ENCODE measurements at regions not wholly inside any gene's neighbourhood (a gene's known extent, or its start where the extent isn't known, plus 50 kb on each side); places are given as distances from the start of the nearest gene placed in this dataset.
"Not testable (repeated sequence)": the region's sequence is repeated elsewhere in the genome, so short reads cannot be mapped to it uniquely, and the experiment has no call there.

DNA sequence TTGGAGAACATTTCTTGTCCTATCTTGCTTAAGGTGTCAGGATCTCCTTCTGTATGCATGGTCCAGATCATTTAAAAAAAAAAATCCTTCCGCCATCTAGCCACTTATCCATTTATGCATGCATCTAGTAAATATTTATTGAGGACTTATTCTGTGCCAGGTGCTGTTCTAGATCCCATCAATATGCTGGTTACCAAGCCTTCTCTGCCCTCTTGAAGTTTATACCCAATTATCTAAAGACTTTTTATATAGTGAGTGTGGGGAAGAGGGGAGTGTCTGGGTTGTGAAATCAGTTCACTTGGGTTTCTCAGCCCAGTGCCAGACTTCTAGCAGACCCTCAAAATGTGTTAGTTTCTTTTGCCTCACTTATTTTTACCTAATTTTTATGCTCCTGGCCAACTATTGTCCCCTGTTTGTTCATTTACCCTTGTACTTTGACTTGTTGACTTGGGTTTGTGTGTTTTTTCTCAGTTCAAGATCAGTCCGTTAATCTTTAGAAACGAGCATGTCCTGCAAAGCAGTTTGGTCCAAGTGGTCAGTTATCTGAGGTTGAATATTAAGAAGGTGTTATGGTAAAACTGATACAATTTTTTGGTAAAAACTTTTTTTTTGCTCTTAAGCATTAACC lies 488.9 kb downstream of the PCNX1 start:
- Histone ChIP-seq H3K9ac (ENCODE audit: low read depth in 1 of 2, low read length in 2 of 2) (no peak overlapping the region), H3K27ac (ENCODE audit: low read depth in 2 of 2, low read length in 2 of 2) (no peak overlapping the region), H3K4me1 (ENCODE audit: control insufficient read depth in 2 of 2, insufficient read depth in 2 of 2, low read length in 2 of 2) (no peaks in the 10 kb centered on the region)

DNA sequence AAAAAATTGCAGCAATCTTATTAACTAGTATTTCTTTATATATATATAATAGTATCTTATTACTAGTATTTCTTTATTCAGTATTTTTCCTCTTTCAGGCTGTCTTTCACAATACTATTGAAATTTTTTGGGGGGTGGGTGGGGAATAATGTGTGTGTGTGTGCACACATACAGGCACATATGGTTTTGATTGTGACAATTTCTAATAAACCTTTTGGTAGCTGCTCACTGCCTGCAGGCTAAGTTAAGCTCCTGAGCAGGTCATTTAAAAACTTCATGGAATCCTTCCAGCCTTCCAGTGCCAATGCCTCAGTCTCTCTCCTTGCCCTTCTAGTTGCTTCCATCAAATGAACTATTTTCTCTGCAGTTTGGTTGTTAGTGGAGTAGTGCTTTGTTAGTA lies 490.1 kb downstream of the PCNX1 start:
- no peak overlapping the region for H3K4me3 ChIP-seq (ENCODE audit: low read length in 2 of 2)
- H3K27ac ChIP-seq (ENCODE audit: low read depth in 2 of 2, low read length in 2 of 2), result no peak overlapping the region

More for the DNA sequence above, 488.9 kb downstream of the PCNX1 start:
- Histone ChIP-seq H3K27me3 (ENCODE audit: control insufficient read depth in 2 of 2, insufficient read depth in 2 of 2, low read length in 2 of 2) (no peaks in the 10 kb centered on the region), H3K36me3 (ENCODE audit: control insufficient read depth in 2 of 2, insufficient read depth in 2 of 2, low read length in 2 of 2) (no peaks in the 10 kb centered on the region), H3K4me3 (ENCODE audit: low read length in 2 of 2) (no peak overlapping the region), H3K9me3 (ENCODE audit: control insufficient read depth in 2 of 2, low read length in 2 of 2) (no peaks in the 10 kb centered on the region)

DNA sequence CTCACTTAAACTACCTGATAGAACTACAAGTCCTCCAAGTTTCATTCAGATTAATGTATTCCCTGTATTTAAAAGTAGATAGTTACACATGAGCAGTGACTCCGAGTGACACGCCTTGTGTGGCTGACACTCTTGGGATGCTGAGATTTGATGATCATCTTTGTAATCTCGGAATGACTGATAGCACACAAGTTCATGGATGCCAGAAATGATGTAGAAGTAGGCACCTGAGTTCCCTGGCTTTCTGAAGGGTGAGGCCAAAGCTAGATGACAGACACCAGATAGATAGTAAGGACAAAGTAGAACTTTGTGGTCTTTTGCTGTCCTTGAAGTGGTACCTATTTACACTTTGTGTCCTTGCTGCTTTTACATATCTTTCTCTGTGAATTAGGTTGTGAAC lies 491.2 kb downstream of the PCNX1 start:
- Histone ChIP-seq H3K9ac (ENCODE audit: low read depth in 1 of 2, low read length in 2 of 2) (no peak overlapping the region), H3K4me1 (ENCODE audit: control insufficient read depth in 2 of 2, insufficient read depth in 2 of 2, low read length in 2 of 2) (no peaks in the 10 kb centered on the region), H3K36me3 (ENCODE audit: control insufficient read depth in 2 of 2, insufficient read depth in 2 of 2, low read length in 2 of 2) (no peaks in the 10 kb centered on the region), H3K27me3 (ENCODE audit: control insufficient read depth in 2 of 2, insufficient read depth in 2 of 2, low read length in 2 of 2) (no peaks in the 10 kb centered on the region), H3K27ac (ENCODE audit: low read depth in 2 of 2, low read length in 2 of 2) (peak overlapping the region; percentile 8 to 20), H3K4me3 (ENCODE audit: low read length in 2 of 2) (no peak overlapping the region), H3K9me3 (ENCODE audit: control insufficient read depth in 2 of 2, low read length in 2 of 2) (no peaks in the 10 kb centered on the region)

More for the DNA sequence above, 490.1 kb downstream of the PCNX1 start:
- H3K4me1 ChIP-seq (ENCODE audit: control insufficient read depth in 2 of 2, insufficient read depth in 2 of 2, low read length in 2 of 2), result no peaks in the 10 kb centered on the region
- H3K27me3 ChIP-seq (ENCODE audit: control insufficient read depth in 2 of 2, insufficient read depth in 2 of 2, low read length in 2 of 2), result no peaks in the 10 kb centered on the region
- H3K9ac ChIP-seq (ENCODE audit: low read depth in 1 of 2, low read length in 2 of 2), result no peak overlapping the region
- H3K36me3 ChIP-seq (ENCODE audit: control insufficient read depth in 2 of 2, insufficient read depth in 2 of 2, low read length in 2 of 2), result no peaks in the 10 kb centered on the region
- no peaks in the 10 kb centered on the region for H3K9me3 ChIP-seq (ENCODE audit: control insufficient read depth in 2 of 2, low read length in 2 of 2)

DNA sequence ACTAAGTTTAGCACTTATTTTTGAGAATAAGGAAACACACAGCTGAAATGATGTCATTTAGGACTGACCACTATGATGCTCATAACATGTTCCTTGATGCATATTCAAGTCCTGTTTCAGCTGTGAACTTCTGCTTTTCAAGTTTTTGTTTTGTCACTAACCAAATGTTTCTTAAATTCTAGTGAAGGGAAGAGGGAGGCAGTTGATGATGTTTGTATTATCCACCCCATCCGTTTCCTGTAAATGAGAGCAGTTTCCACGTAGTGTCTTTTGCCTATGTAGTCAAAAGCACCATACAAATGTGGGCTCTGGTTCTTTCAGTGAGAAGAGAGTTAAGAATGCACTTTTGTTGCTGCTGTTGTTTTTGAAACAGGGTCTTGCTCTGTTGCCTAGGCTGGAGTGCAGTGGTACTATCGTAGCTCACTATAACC lies 491.8 kb downstream of the PCNX1 start:
- Histone ChIP-seq H3K4me1 (ENCODE audit: control insufficient read depth in 2 of 2, insufficient read depth in 2 of 2, low read length in 2 of 2) (no peaks in the 10 kb centered on the region), H3K27ac (ENCODE audit: low read depth in 2 of 2, low read length in 2 of 2) (peak overlapping the region; percentile 39 to 61)

DNA sequence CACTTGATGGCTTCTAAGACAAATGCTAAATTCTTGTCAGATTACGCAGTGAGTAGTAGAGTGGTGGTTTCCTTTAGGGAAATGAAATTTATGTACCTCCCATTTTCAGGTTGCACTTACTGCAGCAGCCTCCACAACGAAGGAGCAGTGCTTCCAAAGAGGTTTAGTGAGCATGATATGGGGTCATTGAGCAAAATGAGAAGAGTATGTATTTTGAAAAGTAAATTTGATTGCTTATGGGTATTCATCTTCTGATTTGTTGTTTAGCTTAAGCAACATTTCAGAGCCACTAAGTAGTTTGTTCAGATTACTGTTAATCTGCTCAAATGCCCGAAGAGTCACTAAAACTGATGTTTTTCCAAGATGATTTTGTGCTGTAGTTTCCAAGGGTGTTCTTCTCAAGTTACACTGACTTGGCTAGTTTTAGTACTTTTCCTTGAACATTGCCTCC lies 493.6 kb downstream of the PCNX1 start:
- no peaks in the 10 kb centered on the region for H3K27me3 ChIP-seq (ENCODE audit: control insufficient read depth in 2 of 2, insufficient read depth in 2 of 2, low read length in 2 of 2)
- H3K36me3 ChIP-seq (ENCODE audit: control insufficient read depth in 2 of 2, insufficient read depth in 2 of 2, low read length in 2 of 2), result no peaks in the 10 kb centered on the region
- H3K4me1 ChIP-seq (ENCODE audit: control insufficient read depth in 2 of 2, insufficient read depth in 2 of 2, low read length in 2 of 2), result no peaks in the 10 kb centered on the region
- H3K27ac ChIP-seq (ENCODE audit: low read depth in 2 of 2, low read length in 2 of 2), result no peak overlapping the region
- no peak overlapping the region for H3K4me3 ChIP-seq (ENCODE audit: low read length in 2 of 2)
- no peaks in the 10 kb centered on the region for H3K9me3 ChIP-seq (ENCODE audit: control insufficient read depth in 2 of 2, low read length in 2 of 2)
- no peak overlapping the region for H3K9ac ChIP-seq (ENCODE audit: low read depth in 1 of 2, low read length in 2 of 2)

More for the DNA sequence above, 491.8 kb downstream of the PCNX1 start:
- Histone ChIP-seq H3K9ac (ENCODE audit: low read depth in 1 of 2, low read length in 2 of 2) (no peak overlapping the region), H3K36me3 (ENCODE audit: control insufficient read depth in 2 of 2, insufficient read depth in 2 of 2, low read length in 2 of 2) (no peaks in the 10 kb centered on the region), H3K4me3 (ENCODE audit: low read length in 2 of 2) (no peak overlapping the region), H3K27me3 (ENCODE audit: control insufficient read depth in 2 of 2, insufficient read depth in 2 of 2, low read length in 2 of 2) (no peaks in the 10 kb centered on the region), H3K9me3 (ENCODE audit: control insufficient read depth in 2 of 2, low read length in 2 of 2) (no peaks in the 10 kb centered on the region)

DNA sequence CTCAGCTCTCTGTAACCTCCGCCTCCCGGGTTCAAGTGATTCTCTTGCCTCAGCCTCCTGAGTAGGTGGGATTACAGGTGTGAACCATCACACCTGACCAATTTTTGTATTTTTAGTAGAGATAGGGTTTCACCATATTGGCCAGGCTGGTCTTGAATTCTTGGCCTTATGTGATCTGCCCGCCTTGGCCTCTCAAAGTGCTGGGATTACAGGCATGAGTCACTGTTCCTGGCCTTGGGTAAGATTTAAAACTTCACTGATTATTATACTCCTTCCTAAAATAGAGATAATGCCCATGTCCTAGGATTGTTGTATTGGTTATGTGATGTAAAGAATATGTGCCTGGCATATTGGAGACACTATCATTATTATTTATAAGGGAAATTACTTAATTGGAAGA lies 495.2 kb downstream of the PCNX1 start:
- not testable (repeated sequence) for H3K27ac ChIP-seq (ENCODE audit: low read depth in 2 of 2, low read length in 2 of 2); H3K4me3 ChIP-seq (ENCODE audit: low read length in 2 of 2); H3K9me3 ChIP-seq (ENCODE audit: control insufficient read depth in 2 of 2, low read length in 2 of 2); H3K9ac ChIP-seq (ENCODE audit: low read depth in 1 of 2, low read length in 2 of 2); H3K4me1 ChIP-seq (ENCODE audit: control insufficient read depth in 2 of 2, insufficient read depth in 2 of 2, low read length in 2 of 2); H3K27me3 ChIP-seq (ENCODE audit: control insufficient read depth in 2 of 2, insufficient read depth in 2 of 2, low read length in 2 of 2); H3K36me3 ChIP-seq (ENCODE audit: control insufficient read depth in 2 of 2, insufficient read depth in 2 of 2, low read length in 2 of 2)

DNA sequence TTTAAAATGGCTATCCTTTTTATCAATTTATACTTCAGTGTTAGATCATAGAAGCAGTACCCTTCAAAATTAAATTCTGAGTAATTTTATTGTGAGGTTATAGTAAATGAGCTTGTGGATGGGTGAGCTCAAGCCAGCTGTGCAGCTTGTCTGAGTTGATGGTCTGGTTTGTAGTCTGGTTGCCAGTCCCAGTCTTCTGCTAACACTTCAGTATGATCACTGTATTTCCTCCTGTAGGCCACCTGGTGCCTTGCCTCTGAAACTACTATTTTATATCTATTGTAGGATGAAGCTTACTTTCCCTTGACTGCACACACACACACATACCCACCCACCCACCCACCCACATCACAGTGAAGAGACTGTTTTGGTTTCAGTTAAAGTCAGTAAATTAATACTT lies 496.4 kb downstream of the PCNX1 start:
- H3K27ac ChIP-seq (ENCODE audit: low read depth in 2 of 2, low read length in 2 of 2), result no peak overlapping the region
- no peaks in the 10 kb centered on the region for H3K36me3 ChIP-seq (ENCODE audit: control insufficient read depth in 2 of 2, insufficient read depth in 2 of 2, low read length in 2 of 2)
- no peak overlapping the region for H3K4me3 ChIP-seq (ENCODE audit: low read length in 2 of 2)
- H3K4me1 ChIP-seq (ENCODE audit: control insufficient read depth in 2 of 2, insufficient read depth in 2 of 2, low read length in 2 of 2), result no peaks in the 10 kb centered on the region
- H3K9ac ChIP-seq (ENCODE audit: low read depth in 1 of 2, low read length in 2 of 2), result no peak overlapping the region
- no peaks in the 10 kb centered on the region for H3K27me3 ChIP-seq (ENCODE audit: control insufficient read depth in 2 of 2, insufficient read depth in 2 of 2, low read length in 2 of 2)
- H3K9me3 ChIP-seq (ENCODE audit: control insufficient read depth in 2 of 2, low read length in 2 of 2), result no peaks in the 10 kb centered on the region

DNA sequence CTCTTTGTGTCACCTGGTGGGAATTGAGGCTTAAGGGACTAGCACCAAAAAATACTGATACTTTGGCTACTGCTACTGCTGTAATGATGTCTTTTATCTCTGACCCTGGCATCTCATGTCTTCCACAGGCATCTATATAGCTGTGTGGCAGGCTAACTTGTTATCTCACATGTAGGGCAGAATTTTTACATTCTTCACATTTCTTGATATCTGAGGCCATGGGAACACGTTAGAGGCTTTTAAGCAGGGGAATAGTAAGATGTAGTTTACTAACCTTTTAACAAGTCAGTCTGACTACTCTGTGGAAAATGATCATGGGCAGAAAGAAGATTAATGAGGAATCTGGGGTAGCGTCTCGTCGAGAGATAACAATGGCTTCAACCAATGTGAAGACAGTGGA lies 498.4 kb downstream of the PCNX1 start:
- no peak overlapping the region for H3K9ac ChIP-seq (ENCODE audit: low read depth in 1 of 2, low read length in 2 of 2)
- H3K36me3 ChIP-seq (ENCODE audit: control insufficient read depth in 2 of 2, insufficient read depth in 2 of 2, low read length in 2 of 2), result no peaks in the 10 kb centered on the region
- no peaks in the 10 kb centered on the region for H3K4me1 ChIP-seq (ENCODE audit: control insufficient read depth in 2 of 2, insufficient read depth in 2 of 2, low read length in 2 of 2)
- no peak overlapping the region for H3K27ac ChIP-seq (ENCODE audit: low read depth in 2 of 2, low read length in 2 of 2)
- H3K4me3 ChIP-seq (ENCODE audit: low read length in 2 of 2), result no peak overlapping the region
- no peaks in the 10 kb centered on the region for H3K27me3 ChIP-seq (ENCODE audit: control insufficient read depth in 2 of 2, insufficient read depth in 2 of 2, low read length in 2 of 2)
- H3K9me3 ChIP-seq (ENCODE audit: control insufficient read depth in 2 of 2, low read length in 2 of 2), result no peaks in the 10 kb centered on the region

DNA sequence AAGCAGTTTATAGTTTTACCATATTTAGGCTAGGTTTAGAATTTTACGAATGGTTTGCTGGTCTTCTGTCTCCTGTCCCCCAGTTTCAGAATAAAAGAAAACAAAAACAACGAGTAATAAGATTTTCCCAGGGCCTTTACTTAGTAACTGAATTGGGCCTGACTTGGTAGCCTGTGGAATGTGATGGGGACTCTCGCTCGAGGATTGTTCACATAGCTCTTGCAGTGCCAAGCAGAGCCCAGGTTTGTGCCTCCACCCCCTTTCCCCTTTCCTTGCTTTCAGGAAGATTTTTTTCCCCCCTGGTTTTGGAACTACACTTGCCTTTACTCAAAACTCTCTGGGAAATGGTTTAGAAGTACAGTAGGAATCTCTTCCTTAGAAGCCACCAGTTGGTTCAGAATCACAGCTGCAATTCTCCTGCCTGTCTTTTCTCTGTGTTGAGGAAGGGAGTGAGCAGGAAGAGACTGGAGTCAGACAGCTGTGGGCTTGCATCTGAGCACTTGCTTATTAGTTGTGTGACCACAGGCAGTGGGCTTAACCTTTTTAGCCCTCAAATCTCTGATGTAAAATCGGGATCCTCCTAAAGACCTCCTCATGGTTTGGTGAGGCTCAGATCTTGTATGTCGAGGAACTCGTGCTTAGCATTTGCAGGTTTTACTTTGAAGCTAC lies 501.2 kb downstream of the PCNX1 start:
- Histone ChIP-seq H3K4me1 (ENCODE audit: control insufficient read depth in 2 of 2, insufficient read depth in 2 of 2, low read length in 2 of 2) (no peaks in the 10 kb centered on the region), H3K9ac (ENCODE audit: low read depth in 1 of 2, low read length in 2 of 2) (no peak overlapping the region), H3K27ac (ENCODE audit: low read depth in 2 of 2, low read length in 2 of 2) (no peak overlapping the region)

DNA sequence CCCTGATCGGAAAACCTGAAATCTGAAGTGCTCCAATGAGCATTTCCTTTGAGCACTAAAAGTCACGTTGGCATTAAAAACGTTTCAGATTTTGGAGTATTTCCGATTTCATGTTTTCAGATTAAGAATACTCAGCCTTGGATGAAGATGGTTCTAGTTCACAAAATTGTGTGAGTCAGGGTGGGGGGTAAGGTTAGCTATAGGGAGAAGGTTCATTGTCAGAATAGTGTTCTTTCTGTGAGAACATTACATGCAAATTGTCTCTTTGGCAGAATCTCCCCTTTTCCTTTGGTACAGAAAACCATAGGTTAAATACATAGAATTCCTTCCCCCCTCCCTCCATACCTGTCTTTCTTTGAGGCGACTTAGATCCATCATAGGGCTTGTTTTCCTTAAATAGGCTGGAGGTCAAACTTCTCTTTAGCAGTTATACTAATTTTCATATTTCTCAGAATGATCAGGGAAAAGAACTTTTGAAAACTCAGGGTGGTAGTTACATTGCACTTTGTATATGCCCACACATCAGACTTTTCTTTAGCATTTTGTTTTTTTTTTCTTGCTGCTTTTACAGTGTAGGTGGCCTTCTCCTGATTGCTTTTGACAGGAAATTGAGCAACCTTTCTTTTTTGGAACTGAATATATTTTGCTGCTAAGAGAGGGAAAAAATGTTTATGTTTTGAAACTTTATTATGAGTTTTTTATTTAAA lies 503.5 kb downstream of the PCNX1 start:
- Histone ChIP-seq H3K36me3 (ENCODE audit: control insufficient read depth in 2 of 2, insufficient read depth in 2 of 2, low read length in 2 of 2) (no peaks in the 10 kb centered on the region), H3K4me3 (ENCODE audit: low read length in 2 of 2) (no peak overlapping the region), H3K9me3 (ENCODE audit: control insufficient read depth in 2 of 2, low read length in 2 of 2) (no peaks in the 10 kb centered on the region), H3K27ac (ENCODE audit: low read depth in 2 of 2, low read length in 2 of 2) (no peak overlapping the region), H3K27me3 (ENCODE audit: control insufficient read depth in 2 of 2, insufficient read depth in 2 of 2, low read length in 2 of 2) (no peaks in the 10 kb centered on the region), H3K9ac (ENCODE audit: low read depth in 1 of 2, low read length in 2 of 2) (no peak overlapping the region), H3K4me1 (ENCODE audit: control insufficient read depth in 2 of 2, insufficient read depth in 2 of 2, low read length in 2 of 2) (no peaks in the 10 kb centered on the region)

More for the DNA sequence above, 501.2 kb downstream of the PCNX1 start:
- H3K9me3 ChIP-seq (ENCODE audit: control insufficient read depth in 2 of 2, low read length in 2 of 2), result no peaks in the 10 kb centered on the region
- H3K27me3 ChIP-seq (ENCODE audit: control insufficient read depth in 2 of 2, insufficient read depth in 2 of 2, low read length in 2 of 2), result no peaks in the 10 kb centered on the region
- no peaks in the 10 kb centered on the region for H3K36me3 ChIP-seq (ENCODE audit: control insufficient read depth in 2 of 2, insufficient read depth in 2 of 2, low read length in 2 of 2)
- no peak overlapping the region for H3K4me3 ChIP-seq (ENCODE audit: low read length in 2 of 2)
